Heart right ventricle (tissue), 16 donors: ENCODE measurements at regions not wholly inside any gene's neighbourhood (a gene's known extent, or its start where the extent isn't known, plus 50 kb on each side); places are given as distances from the start of the nearest gene placed in this dataset.
A peak's percentile ranks its signal among the peaks of the same experiment; 100 is the strongest.

Source experiments
- ATAC-seq, 8 donors: fragments of 200-7000 bp; cut with Tn5 transposase; one replicate each; pipeline ENCODE4 v1.9.1; 2020; ENCODE audit warnings: mild to moderate bottlenecking in 8 of 8, moderate library complexity in 8 of 8, moderate number of reproducible peaks in 1 of 8
- DNase-seq, 2 donors: peaks; one replicate each; pipeline ENCODE4 v3.0.0-alpha.2; 2020
- H3K27ac ChIP-seq, 10 donors: fragments of 200-600 bp; sonication (generic) in 2 of 10; one replicate each; pipeline versions ENCODE4 v1.5.0 to v1.8.0; 2020 to 2022; ENCODE audit warnings: mild to moderate bottlenecking in 3 of 10
- H3K27me3 ChIP-seq, 7 donors: fragments of 200-600 bp; one replicate each; pipeline ENCODE4 v1.8.0; 2021 to 2022; ENCODE audit warnings: mild to moderate bottlenecking in 2 of 7
- H3K36me3 ChIP-seq, 9 donors: fragments of 200-600 bp; sonication (generic) in 1 of 9; one replicate each; pipeline versions ENCODE4 v1.5.0 to v1.8.0; 2020 to 2022; ENCODE audit warnings: mild to moderate bottlenecking in 2 of 9
- H3K4me1 ChIP-seq, 9 donors: fragments of 200-600 bp; sonication (generic) in 1 of 9; one replicate each; pipeline versions ENCODE4 v1.5.0 to v1.8.0; 2020 to 2022; ENCODE audit warnings: mild to moderate bottlenecking in 4 of 9
- H3K4me3 ChIP-seq, 10 donors: fragments of 200-600 bp; sonication (generic) in 2 of 10; one replicate each; pipeline versions ENCODE4 v1.5.0 to v1.8.0; 2020 to 2022; ENCODE audit warnings: mild to moderate bottlenecking in 7 of 10, moderate library complexity in 2 of 10
- H3K9me3 ChIP-seq, 11 donors: fragments of 200-600 bp in 10 of 11; sonication (generic) in 2 of 11; one replicate each; pipeline versions ENCODE4 v1.5.0 to v1.8.0; 2013 to 2022; ENCODE audit warnings: mild to moderate bottlenecking in 2 of 11, control low read depth in 1 of 11, moderate library complexity in 1 of 11
- CTCF ChIP-seq, 9 donors: fragments of 200-600 bp; sonication (generic) in 2 of 9; IDR thresholded peaks; one replicate each; pipeline versions ENCODE4 v1.5.0 to v1.8.0; 2021 to 2022; ENCODE audit warnings: antibody characterized with exemption in 9 of 9, mild to moderate bottlenecking in 5 of 9, moderate library complexity in 1 of 9
- WGBS, 2 donors: extraction: QIAGEN DNeasy Blood & Tissue Kit; methylation state at CpG; one replicate each; pipeline ENCODE4 v1.1.7; 2013; ENCODE audit warnings: inconsistent platforms in 1 of 2; 5-methylcytosine and 5-hydroxymethylcytosine counted together
- intact Hi-C, 10 donors: fragments of 100-400 bp; cut with DNase I; formaldehyde crosslinking; loops; one replicate each; pipeline versions ENCODE4 v1.11.1 to v1.14.2; 2022
- donor health status: Arrhythmogenic right ventricular cardiomyopathy.
- donor health status: ischemic (EF 13 %, LVEDD 7.1; RV severe dilation, severe dysfunction).
- donor health status: healthy with polysubstance abuse.
- donor health status: DM: no; HTN: yes; CAD: no.
- donor health status: DM: no; HTN: no; CAD: no.
- donor health status: ischemic (EF 25% LVEDD 6.9; RV normal size, moderate dysfunction).
- donor health status: ischemic (EF 25% LVEDD 5.7; RV mildly dilated, moderate dysfunction).
- donor health status: healthy.
- donor health status: DM: yes; HTN: yes; CAD: no.
- donor health status: Ischemic cardiomyopathy.
- donor health status: ischemic (EF 35%, LVEDD 5.7; RV mildly dilated, moderate dysfunction).
- donor health status: nonischemic (EF 11% LVEDD 7.7; RV severe dilation, severe dysfunction).
- donor health status: DM: yes; HTN: yes; CAD: no.
- donor health status: PGD.
- donor health status: ischemic (EF 29% LVEDD 5.4; RV normal size, mild dysfunction).
- donor health status: nonischemic (EF 23%, LVEDD 6.1; RV moderate dilation, normal function).

- DNase-seq (no peak), ATAC-seq (peak in 5 of 8 donors; percentile 27 to 63 (median 32))
- Histone ChIP-seq H3K4me3 (no peak overlapping the region), H3K36me3 (no peaks in the 10 kb centered on the region), H3K27ac (peak overlapping the region; percentile 46 to 86 (median 71)), H3K9me3 (peaks cover 0 to 2% (median 0%) of the 10 kb centered on the region in 11 donors), H3K27me3 (no peaks in the 10 kb centered on the region), H3K4me1 (peaks cover 6 to 49% (median 23%) of the 10 kb centered on the region in 9 donors)
- TF ChIP-seq CTCF (IDR thresholded peaks at IDR 0.05): no peak
- intact Hi-C loops: no loop called here
These were observed 54.6 kb upstream of the SPTBN1 start for GRCh38 chr2:54401554-54401953.

DNA sequence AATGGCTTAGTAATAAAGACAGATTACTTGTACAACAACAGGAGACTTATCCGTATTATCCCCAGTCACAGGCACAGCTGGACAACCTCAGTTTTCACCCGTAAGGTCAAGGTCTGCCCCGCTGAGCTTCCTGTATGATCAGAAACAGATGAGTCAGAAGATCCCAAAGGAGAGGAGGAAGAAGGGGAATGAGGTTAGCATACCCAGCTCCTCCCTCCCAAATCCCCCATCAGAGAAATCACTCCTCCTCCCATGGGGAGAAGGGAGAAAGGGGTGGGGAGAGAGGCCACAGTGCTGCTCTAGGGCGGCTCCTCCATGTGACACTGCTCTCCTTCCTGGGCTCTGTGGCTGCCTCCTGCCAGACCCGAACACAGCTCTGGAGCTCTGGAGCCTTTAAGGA lies 53.8 kb upstream of the SPTBN1 start:
- 48 to 73% methylated on average over 5 of the region's 5 CpGs for WGBS, 2 donors
- peak; percentile 59 to 76 for DNase-seq
- TF ChIP-seq CTCF (IDR thresholded peaks at IDR 0.05): no peak
- peaks cover 6 to 56% (median 26%) of the 10 kb centered on the region in 9 donors for H3K4me1 ChIP-seq
- H3K36me3 ChIP-seq: no peaks in the 10 kb centered on the region
- peak; percentile 91 to 96 (median 92) for ATAC-seq
- H3K4me3 ChIP-seq: no peak overlapping the region
- no peaks in the 10 kb centered on the region for H3K27me3 ChIP-seq
- no peaks in the 10 kb centered on the region for H3K9me3 ChIP-seq
- peak overlapping the region; percentile 46 to 86 (median 71) for H3K27ac ChIP-seq
- intact Hi-C loops: no loop called here

DNA sequence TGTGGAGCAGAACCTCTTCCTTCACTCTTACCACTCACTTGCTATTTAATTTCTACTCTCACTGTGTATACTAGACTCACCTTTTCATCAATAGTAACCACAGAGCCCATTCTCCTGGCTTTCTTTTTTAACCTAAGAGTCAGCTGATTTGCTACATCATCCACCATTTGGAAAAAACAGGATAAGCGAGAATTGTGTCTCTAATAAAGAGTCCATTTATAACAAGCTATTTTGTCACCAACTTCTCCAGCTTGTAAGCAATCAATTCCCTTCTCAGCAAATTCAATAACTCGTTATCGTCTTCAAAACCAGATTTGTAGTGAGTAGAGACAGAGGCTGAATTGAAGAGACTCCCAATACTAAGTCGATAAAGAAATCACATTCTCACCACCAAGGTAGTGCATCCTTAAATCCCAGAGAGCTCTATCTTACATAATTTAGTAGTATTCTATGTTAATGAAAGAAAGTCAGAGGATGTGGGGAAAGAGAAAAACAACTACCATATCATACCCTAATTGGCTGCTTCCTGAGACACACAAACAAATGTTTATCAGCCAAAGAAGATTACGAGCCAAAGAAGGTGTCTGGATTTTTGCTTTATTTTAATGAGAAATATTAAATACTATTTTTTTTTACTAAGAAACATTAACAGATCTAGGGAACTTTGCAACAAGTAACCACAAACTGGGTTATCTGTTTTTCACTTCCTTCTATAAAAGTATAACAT lies 52.5 kb upstream of the SPTBN1 start:
- no peaks in the 10 kb centered on the region for H3K27me3 ChIP-seq
- DNase-seq (no peak), ATAC-seq (no peak)
- H3K4me1 ChIP-seq: peaks cover 6 to 69% (median 39%) of the 10 kb centered on the region in 9 donors
- H3K9me3 ChIP-seq: no peaks in the 10 kb centered on the region
- WGBS, 2 donors: 70 to 79% methylated on average over 5 of the region's 5 CpGs
- peak overlapping the region in 8 of 10 donors; percentile 64 to 86 (median 72) for H3K27ac ChIP-seq
- intact Hi-C loops: no loop called here
- TF ChIP-seq CTCF (IDR thresholded peaks at IDR 0.05): no peak
- no peak overlapping the region for H3K4me3 ChIP-seq
- H3K36me3 ChIP-seq: no peaks in the 10 kb centered on the region

GRCh38 chr2:54404270-54404669 lies 51.9 kb upstream of the SPTBN1 start:
- 82 to 84% methylated on average over 4 of the region's 4 CpGs for WGBS, 2 donors
- intact Hi-C loops: no loop called here
- H3K27me3 ChIP-seq: no peaks in the 10 kb centered on the region
- DNase-seq: no peak
- no peaks in the 10 kb centered on the region for H3K9me3 ChIP-seq
- TF ChIP-seq CTCF (IDR thresholded peaks at IDR 0.05): no peak
- ATAC-seq: peak in 1 of 8 donors; percentile 50
- no peak overlapping the region for H3K4me3 ChIP-seq
- H3K4me1 ChIP-seq: peaks cover 6 to 75% (median 43%) of the 10 kb centered on the region in 9 donors
- peak overlapping the region in 6 of 10 donors; percentile 1 to 86 (median 70) for H3K27ac ChIP-seq
- no peaks in the 10 kb centered on the region for H3K36me3 ChIP-seq
